ENCODE measurements at regions not wholly inside any gene's neighbourhood (a gene's known extent, or its start where the extent isn't known, plus 50 kb on each side); places are given as distances from the start of the nearest gene placed in this dataset.

DNA sequence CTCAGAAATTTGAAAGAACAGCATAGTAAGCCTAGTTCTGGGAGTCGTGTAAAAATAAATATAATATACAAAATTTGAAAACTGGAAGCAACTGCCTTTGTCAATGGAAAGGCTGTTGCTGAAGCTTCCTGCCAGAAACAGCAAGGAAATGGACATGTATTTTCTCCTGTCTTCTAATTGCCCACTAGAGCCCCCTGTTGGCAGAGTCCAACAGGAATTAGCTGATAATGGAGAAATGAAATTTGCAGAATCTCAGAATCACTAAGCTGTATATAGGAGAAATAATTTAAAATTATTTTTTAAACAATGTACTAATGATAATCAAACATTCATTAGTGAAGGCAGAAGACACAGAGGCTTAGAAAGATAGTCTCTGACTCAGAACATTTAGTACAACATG is 414.8 kb downstream of the SLC6A15 start:
- 68 to 73% methylated on average over 1 of the region's 1 CpG for WGBS, 2 donors
- no peaks in the 10 kb centered on the region for H3K4me1 ChIP-seq
- H3K27ac ChIP-seq = no peak overlapping the region
- no peaks in the 10 kb centered on the region for H3K27me3 ChIP-seq
- H3K9me3 ChIP-seq = no peaks in the 10 kb centered on the region
- intact Hi-C loops (cut with DNase I; ENCODE audit: low total_unique reads) = no loop called here
- TF ChIP-seq, protein P1, sequence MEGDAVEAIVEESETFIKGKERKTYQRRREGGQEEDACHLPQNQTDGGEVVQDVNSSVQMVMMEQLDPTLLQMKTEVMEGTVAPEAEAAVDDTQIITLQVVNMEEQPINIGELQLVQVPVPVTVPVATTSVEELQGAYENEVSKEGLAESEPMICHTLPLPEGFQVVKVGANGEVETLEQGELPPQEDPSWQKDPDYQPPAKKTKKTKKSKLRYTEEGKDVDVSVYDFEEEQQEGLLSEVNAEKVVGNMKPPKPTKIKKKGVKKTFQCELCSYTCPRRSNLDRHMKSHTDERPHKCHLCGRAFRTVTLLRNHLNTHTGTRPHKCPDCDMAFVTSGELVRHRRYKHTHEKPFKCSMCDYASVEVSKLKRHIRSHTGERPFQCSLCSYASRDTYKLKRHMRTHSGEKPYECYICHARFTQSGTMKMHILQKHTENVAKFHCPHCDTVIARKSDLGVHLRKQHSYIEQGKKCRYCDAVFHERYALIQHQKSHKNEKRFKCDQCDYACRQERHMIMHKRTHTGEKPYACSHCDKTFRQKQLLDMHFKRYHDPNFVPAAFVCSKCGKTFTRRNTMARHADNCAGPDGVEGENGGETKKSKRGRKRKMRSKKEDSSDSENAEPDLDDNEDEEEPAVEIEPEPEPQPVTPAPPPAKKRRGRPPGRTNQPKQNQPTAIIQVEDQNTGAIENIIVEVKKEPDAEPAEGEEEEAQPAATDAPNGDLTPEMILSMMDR (IDR thresholded peaks at IDR 0.05) = no peak
- TF ChIP-seq POLR2A (IDR thresholded peaks at IDR 0.05) = no peak
- DNase-seq = no peak
- H3K4me3 ChIP-seq = no peak overlapping the region
- no peaks in the 10 kb centered on the region for H3K36me3 ChIP-seq (ENCODE audit: low read depth, missing control alignments)

DNA sequence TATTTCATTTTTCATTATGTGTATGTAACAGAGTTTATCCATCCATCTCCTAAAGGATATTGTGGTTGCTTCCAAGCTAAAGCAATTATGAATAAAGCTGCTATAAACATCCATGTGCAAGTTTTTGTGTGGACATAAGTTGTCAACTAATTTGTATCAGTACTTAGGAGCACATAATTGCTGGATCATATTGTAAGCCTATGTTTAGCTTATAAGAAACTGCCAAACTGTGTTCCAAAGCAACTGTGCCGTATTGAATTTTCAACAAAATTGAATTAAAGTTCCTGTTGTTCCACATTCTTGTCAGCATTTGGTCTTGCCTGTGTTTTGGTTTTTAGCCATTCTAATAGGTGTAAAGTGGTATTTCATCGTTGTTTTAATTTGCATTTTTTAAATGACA is 416.9 kb downstream of the SLC6A15 start:
- no peak for DNase-seq
- Histone ChIP-seq H3K4me1 (no peaks in the 10 kb centered on the region), H3K9me3 (no peaks in the 10 kb centered on the region), H3K4me3 (no peak overlapping the region), H3K27ac (no peak overlapping the region), H3K27me3 (no peaks in the 10 kb centered on the region), H3K36me3 (ENCODE audit: low read depth, missing control alignments) (no peaks in the 10 kb centered on the region)
- TF ChIP-seq, protein P1 (IDR thresholded peaks at IDR 0.05) = no peak
- TF ChIP-seq POLR2A (IDR thresholded peaks at IDR 0.05) = no peak
- WGBS, 2 donors = 93 to 95% methylated on average over 2 of the region's 2 CpGs
- intact Hi-C loops (cut with DNase I; ENCODE audit: low total_unique reads) = no loop called here

DNA sequence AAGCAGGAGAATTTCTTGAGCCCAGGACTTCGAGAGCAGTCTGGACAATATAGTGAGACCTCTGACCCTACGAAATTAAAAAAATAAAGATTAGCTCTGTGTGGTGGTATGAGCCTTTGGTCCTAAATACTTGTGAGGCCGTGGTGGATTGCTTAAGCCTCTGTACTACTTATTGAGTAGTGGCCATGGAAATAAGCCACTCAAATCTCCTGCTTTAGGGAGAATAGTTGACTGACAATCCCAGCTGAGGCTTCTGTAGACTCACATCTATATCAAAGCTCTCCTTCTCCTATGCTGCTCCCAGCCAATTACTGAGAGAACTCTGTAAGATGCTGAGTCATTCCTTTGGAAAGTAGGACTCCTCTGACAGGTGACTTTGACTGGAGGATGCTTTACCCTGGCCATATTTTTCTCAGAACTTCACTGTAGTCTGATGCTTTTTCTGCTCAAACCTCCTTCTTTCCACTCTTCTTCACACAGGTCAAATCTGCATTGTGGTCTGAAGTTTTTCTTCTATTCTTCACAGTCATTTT is 420.2 kb downstream of the SLC6A15 start:
- H3K27ac ChIP-seq = no peak overlapping the region
- 77 to 87% methylated on average over 3 of the region's 3 CpGs for WGBS, 2 donors
- TF ChIP-seq, protein P1 (IDR thresholded peaks at IDR 0.05) = no peak
- no peak for TF ChIP-seq POLR2A (IDR thresholded peaks at IDR 0.05)

DNA sequence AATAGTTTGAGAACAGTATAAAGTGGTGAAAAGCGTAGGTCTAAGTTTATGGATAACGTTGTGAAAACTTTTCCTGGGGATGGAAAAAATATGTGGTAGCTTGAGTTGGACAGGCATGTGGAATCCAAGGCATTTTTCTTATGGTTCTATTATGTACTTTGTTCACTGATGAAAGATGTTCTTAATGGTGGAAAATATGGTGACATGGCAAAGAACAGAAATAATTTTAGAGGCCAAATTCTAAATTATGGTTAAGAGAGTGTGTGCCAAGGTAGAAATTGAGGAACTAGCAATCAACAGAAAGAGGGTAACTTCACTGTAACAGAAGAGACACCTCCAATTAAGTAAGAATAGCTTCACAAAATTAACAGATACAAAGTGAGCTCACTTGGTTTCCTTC is 427.8 kb downstream of the SLC6A15 start:
- Histone ChIP-seq H3K27me3 (no peaks in the 10 kb centered on the region), H3K4me3 (no peak overlapping the region), H3K4me1 (no peaks in the 10 kb centered on the region), H3K9me3 (no peaks in the 10 kb centered on the region), H3K27ac (no peak overlapping the region), H3K36me3 (ENCODE audit: low read depth, missing control alignments) (no peaks in the 10 kb centered on the region)
- intact Hi-C loops (cut with DNase I; ENCODE audit: low total_unique reads) = no loop called here
- WGBS, 2 donors = 78 to 82% methylated on average over 2 of the region's 2 CpGs
- no peak for DNase-seq
- TF ChIP-seq, protein P1 (IDR thresholded peaks at IDR 0.05) = no peak
- no peak for TF ChIP-seq POLR2A (IDR thresholded peaks at IDR 0.05)

More for the DNA sequence above, 420.2 kb downstream of the SLC6A15 start:
- H3K27me3 ChIP-seq = no peaks in the 10 kb centered on the region
- H3K9me3 ChIP-seq = no peaks in the 10 kb centered on the region
- no peaks in the 10 kb centered on the region for H3K4me1 ChIP-seq
- no peak overlapping the region for H3K4me3 ChIP-seq
- intact Hi-C loops (cut with DNase I; ENCODE audit: low total_unique reads) = no loop called here
- H3K36me3 ChIP-seq (ENCODE audit: low read depth, missing control alignments) = no peaks in the 10 kb centered on the region
- no peak for DNase-seq

DNA sequence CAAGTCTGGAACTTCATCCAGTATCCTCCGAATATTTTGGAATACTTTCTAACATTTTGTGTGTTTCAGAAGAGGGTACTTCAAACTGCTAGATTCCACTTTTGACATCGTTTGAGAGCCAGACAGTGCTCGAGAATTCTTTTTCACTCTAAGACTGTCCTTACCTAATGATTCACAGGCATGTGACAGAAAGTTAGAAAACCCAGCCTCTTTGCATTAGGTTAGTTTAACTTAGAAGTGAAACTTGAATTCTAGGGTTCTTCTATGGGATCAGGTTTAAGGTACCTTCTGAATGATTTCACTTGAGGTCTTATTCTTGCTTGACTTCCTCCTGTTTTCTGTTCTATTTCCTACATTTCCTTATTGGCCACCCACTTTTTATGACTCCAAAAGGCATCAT is 431.8 kb downstream of the SLC6A15 start:
- DNase-seq = no peak
- no peaks in the 10 kb centered on the region for H3K9me3 ChIP-seq
- no peak for TF ChIP-seq POLR2A (IDR thresholded peaks at IDR 0.05)
- TF ChIP-seq, protein P1 (IDR thresholded peaks at IDR 0.05) = no peak
- H3K27ac ChIP-seq = no peak overlapping the region
- H3K4me1 ChIP-seq = no peaks in the 10 kb centered on the region
- no peaks in the 10 kb centered on the region for H3K36me3 ChIP-seq (ENCODE audit: low read depth, missing control alignments)
- no peak overlapping the region for H3K4me3 ChIP-seq
- H3K27me3 ChIP-seq = no peaks in the 10 kb centered on the region
- intact Hi-C loops (cut with DNase I; ENCODE audit: low total_unique reads) = no loop called here
- 85 to 87% methylated on average over 3 of the region's 3 CpGs for WGBS, 2 donors
